LNCaP clone FGC (cell line): ENCODE measurements at regions not wholly inside any gene's neighbourhood (a gene's known extent, or its start where the extent isn't known, plus 50 kb on each side); places are given as distances from the start of the nearest gene placed in this dataset.

ENCODE experiments used
- DNase-seq: peaks from one replicate; pipeline ENCODE4 v3.0.0-alpha.2; 2011; ENCODE audit warnings: low read depth
- H3K4me3 ChIP-seq: 2 replicates; pipeline ENCODE4 v1.5.1; 2011; ENCODE audit warnings: mild to moderate bottlenecking, low read depth, low read length, control low read depth
- CTCF ChIP-seq: IDR thresholded peaks from 2 replicates; pipeline ENCODE4 v1.5.1; 2012; ENCODE audit warnings: mild to moderate bottlenecking; ENCODE audit not compliant: control insufficient read depth, insufficient read depth; ENCODE audit errors: extremely low read depth

DNA sequence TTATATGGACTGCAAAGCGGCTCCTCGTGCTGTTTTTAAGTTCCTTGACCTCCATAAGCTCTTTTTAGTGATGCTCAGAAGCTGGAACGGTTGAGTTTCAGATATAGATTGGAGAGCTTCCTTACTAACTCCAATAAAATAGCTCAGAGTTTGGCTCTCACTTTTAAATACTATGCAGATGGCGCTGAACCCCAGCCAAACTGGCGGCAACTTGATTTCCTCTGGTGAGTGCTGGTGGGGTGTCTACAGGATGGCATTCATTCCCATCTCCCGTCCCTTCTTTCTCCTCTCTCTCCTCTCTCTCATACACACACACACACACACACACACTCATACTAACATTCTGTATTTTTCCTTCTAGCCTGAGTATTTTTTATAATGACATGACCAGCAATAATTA lies 346.3 kb downstream of the ETNK1 start:
- TF ChIP-seq CTCF, result no peak
- DNase-seq, result no peak
- no peak overlapping the region for H3K4me3 ChIP-seq

- no peak overlapping the region for H3K4me3 ChIP-seq
- no peak for DNase-seq
- TF ChIP-seq CTCF, result no peak
Measured at GRCh38 chr12:22971701-22972191, 346.8 kb downstream of the ETNK1 start.

DNA sequence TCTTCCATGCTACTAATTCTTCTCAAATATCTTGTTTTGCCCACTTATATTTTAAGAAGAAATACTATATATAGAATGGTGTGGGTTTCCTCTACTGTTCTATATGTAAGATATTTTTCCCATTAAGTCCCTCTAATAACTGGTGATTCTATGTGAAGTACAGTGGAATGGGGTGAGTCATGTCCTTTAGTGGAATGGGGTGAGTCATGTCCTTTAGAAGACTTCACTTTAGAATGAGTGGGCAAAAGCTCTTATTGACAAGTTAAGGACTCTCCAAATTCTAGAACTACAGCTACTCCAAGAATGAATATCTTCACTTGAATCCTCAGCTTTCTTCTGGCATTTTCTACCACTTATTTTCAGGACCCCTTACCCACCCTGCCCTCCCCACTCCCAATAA lies 349.9 kb downstream of the ETNK1 start:
- no peak for DNase-seq
- TF ChIP-seq CTCF, result no peak
- no peak overlapping the region for H3K4me3 ChIP-seq

GRCh38 chr12:22978962-22979361 lies 354.0 kb downstream of the ETNK1 start:
- DNase-seq, result no peak
- TF ChIP-seq CTCF, result no peak
- H3K4me3 ChIP-seq, result no peak overlapping the region

GRCh38 chr12:22979854-22980469 lies 355.0 kb downstream of the ETNK1 start:
- no peak for TF ChIP-seq CTCF
- H3K4me3 ChIP-seq, result no peak overlapping the region
- DNase-seq, result no peak

GRCh38 chr12:22981711-22982110 lies 356.7 kb downstream of the ETNK1 start:
- peak; percentile 18 for DNase-seq
- peak; percentile 62 for TF ChIP-seq CTCF
- no peak overlapping the region for H3K4me3 ChIP-seq

GRCh38 chr12:22982635-22983034 lies 357.7 kb downstream of the ETNK1 start:
- no peak for TF ChIP-seq CTCF
- DNase-seq, result no peak
- H3K4me3 ChIP-seq, result no peak overlapping the region
